ENCODE measurements at regions not wholly inside any gene's neighbourhood (a gene's known extent, or its start where the extent isn't known, plus 50 kb on each side); places are given as distances from the start of the nearest gene placed in this dataset.

- TF ChIP-seq EZH2 (IDR thresholded peaks at IDR 0.05; ENCODE audit: borderline replicate concordance, insufficient read depth, low read depth, low read length, poor library complexity, severe bottlenecking) (no peak), CTCF (IDR thresholded peaks at IDR 0.05) (no peak)
Observed at GRCh38 chr4:156098805-156099204, 145.1 kb upstream of the CTSO start.

Data from B cell (primary cell).